Thyroid gland (tissue), 4 donors: ENCODE measurements at regions not wholly inside any gene's neighbourhood (a gene's known extent, or its start where the extent isn't known, plus 50 kb on each side); places are given as distances from the start of the nearest gene placed in this dataset.
"Not testable (repeated sequence)": the region's sequence is repeated elsewhere in the genome, so short reads cannot be mapped to it uniquely, and the experiment has no call there.

Experiments used
- DNase-seq, 2 donors: peaks; one replicate each; pipeline ENCODE4 v3.0.0-alpha.2; 2019
- H3K27ac ChIP-seq, 3 donors: fragments of 200-600 bp; sonication (generic); 1 replicate in 2 of 3; 2 replicates in 1 of 3; pipeline ENCODE4 v1.5.1; 2016 to 2019; ENCODE audit warnings: mild to moderate bottlenecking in 1 of 3, moderate library complexity in 1 of 3
- H3K27me3 ChIP-seq: fragments of 200-600 bp; sonication (generic); one replicate; pipeline ENCODE4 v1.5.1; 2019
- H3K36me3 ChIP-seq, 2 donors: fragments of 200-600 bp; sonication (generic); one replicate each; pipeline ENCODE4 v1.5.1; 2016 to 2019
- H3K4me1 ChIP-seq, 2 donors: fragments of 200-600 bp; sonication (generic); one replicate each; pipeline ENCODE4 v1.5.1; 2017 to 2019
- H3K4me3 ChIP-seq, 3 donors: fragments of 200-600 bp; sonication (generic); replicated peaks in 1 of 3; 1 replicate in 2 of 3; 2 replicates in 1 of 3; pipeline ENCODE4 v1.5.1; 2016; ENCODE audit warnings: mild to moderate bottlenecking in 1 of 3
- H3K9me3 ChIP-seq: fragments of 200-600 bp; sonication (generic); one replicate; pipeline ENCODE4 v1.5.1; 2017
- CTCF ChIP-seq, 6 experiments: fragments of 200-600 bp in 3 of 6; fragments of 450-650 bp in 3 of 6; sonication (generic) in 3 of 6; IDR thresholded peaks; one replicate each; pipeline ENCODE4 v1.5.1; 2016 to 2019; ENCODE audit warnings: antibody characterized with exemption in 6 of 6, mild to moderate bottlenecking in 2 of 6, inconsistent platforms in 1 of 6, moderate library complexity in 1 of 6
- POLR2A ChIP-seq, 2 donors: fragments of 450-650 bp; IDR thresholded peaks; one replicate each; pipeline ENCODE4 v1.6.1; 2017; ENCODE audit warnings: antibody characterized with exemption in 2 of 2, mild to moderate bottlenecking in 2 of 2, moderate library complexity in 1 of 2
- WGBS, 2 donors: methylation state at CpG; one replicate each; pipeline ENCODE4 v1.1.5; 2017; 5-methylcytosine and 5-hydroxymethylcytosine counted together
- intact Hi-C: fragments of 100-400 bp; cut with DNase I; formaldehyde crosslinking; loops from one replicate; pipeline ENCODE4 v1.15.1; 2023

GRCh38 chr5:8831251-8831650 lies 714.6 kb downstream of the SEMA5A start:
- intact Hi-C loops, result no loop called here
- Histone ChIP-seq H3K4me1 (no peaks in the 10 kb centered on the region), H3K27me3 (no peaks in the 10 kb centered on the region), H3K36me3 (no peaks in the 10 kb centered on the region), H3K27ac (no peak overlapping the region), H3K4me3 (no peak overlapping the region), H3K9me3 (no peaks in the 10 kb centered on the region)
- DNase-seq, result no peak
- TF ChIP-seq CTCF (IDR thresholded peaks at IDR 0.05), result no peak
- no peak for TF ChIP-seq POLR2A (IDR thresholded peaks at IDR 0.05)
- WGBS, 2 donors, result 82 to 87% methylated on average over 3 of the region's 3 CpGs

- no peak overlapping the region for H3K27ac ChIP-seq
- no peaks in the 10 kb centered on the region for H3K4me1 ChIP-seq
- H3K27me3 ChIP-seq, result no peaks in the 10 kb centered on the region
- intact Hi-C loops, result no loop called here
- H3K4me3 ChIP-seq, result no peak overlapping the region
- WGBS, 2 donors, result 79 to 87% methylated on average over 1 of the region's 1 CpG
- no peaks in the 10 kb centered on the region for H3K36me3 ChIP-seq
- TF ChIP-seq CTCF (IDR thresholded peaks at IDR 0.05) (no peak), POLR2A (IDR thresholded peaks at IDR 0.05) (no peak)
- DNase-seq, result no peak
- H3K9me3 ChIP-seq, result no peaks in the 10 kb centered on the region
These were observed 714.0 kb downstream of the SEMA5A start for GRCh38 chr5:8831854-8832253.

GRCh38 chr5:8839361-8840055 lies 706.4 kb downstream of the SEMA5A start:
- WGBS, 2 donors, result 88 to 89% methylated on average over 22 of the region's 22 CpGs
- no peak for DNase-seq
- H3K4me3 ChIP-seq, result no peak overlapping the region
- peaks cover 0 to 4% of the 10 kb centered on the region in 2 donors for H3K4me1 ChIP-seq
- intact Hi-C loops, result no loop called here
- H3K9me3 ChIP-seq, result no peaks in the 10 kb centered on the region
- TF ChIP-seq POLR2A (IDR thresholded peaks at IDR 0.05) (no peak), CTCF (IDR thresholded peaks at IDR 0.05) (no peak)
- H3K27ac ChIP-seq, result no peak overlapping the region
- no peaks in the 10 kb centered on the region for H3K36me3 ChIP-seq
- H3K27me3 ChIP-seq, result no peaks in the 10 kb centered on the region

- H3K9me3 ChIP-seq, result no peaks in the 10 kb centered on the region
- H3K4me3 ChIP-seq, result no peak overlapping the region
- peaks cover 0 to 4% of the 10 kb centered on the region in 2 donors for H3K4me1 ChIP-seq
- no peak for DNase-seq
- WGBS, 2 donors, result 78 to 86% methylated on average over 25 to 39 of the region's 39 CpGs
- H3K36me3 ChIP-seq, result no peaks in the 10 kb centered on the region
- intact Hi-C loops, result no loop called here
- TF ChIP-seq POLR2A (IDR thresholded peaks at IDR 0.05) (no peak), CTCF (IDR thresholded peaks at IDR 0.05) (no peak)
- no peaks in the 10 kb centered on the region for H3K27me3 ChIP-seq
- no peak overlapping the region for H3K27ac ChIP-seq
These were observed 705.6 kb downstream of the SEMA5A start for GRCh38 chr5:8840237-8840636.

- WGBS, 2 donors, result 95% methylated on average over 8 of the region's 8 CpGs
- H3K4me3 ChIP-seq, H3K27ac ChIP-seq, DNase-seq, H3K9me3 ChIP-seq, H3K36me3 ChIP-seq, intact Hi-C loops, H3K4me1 ChIP-seq, H3K27me3 ChIP-seq: not testable (repeated sequence)
These were observed 705.1 kb downstream of the SEMA5A start for GRCh38 chr5:8840746-8841145.
